ENCODE measurements at regions not wholly inside any gene's neighbourhood (a gene's known extent, or its start where the extent isn't known, plus 50 kb on each side); places are given as distances from the start of the nearest gene placed in this dataset.

DNA sequence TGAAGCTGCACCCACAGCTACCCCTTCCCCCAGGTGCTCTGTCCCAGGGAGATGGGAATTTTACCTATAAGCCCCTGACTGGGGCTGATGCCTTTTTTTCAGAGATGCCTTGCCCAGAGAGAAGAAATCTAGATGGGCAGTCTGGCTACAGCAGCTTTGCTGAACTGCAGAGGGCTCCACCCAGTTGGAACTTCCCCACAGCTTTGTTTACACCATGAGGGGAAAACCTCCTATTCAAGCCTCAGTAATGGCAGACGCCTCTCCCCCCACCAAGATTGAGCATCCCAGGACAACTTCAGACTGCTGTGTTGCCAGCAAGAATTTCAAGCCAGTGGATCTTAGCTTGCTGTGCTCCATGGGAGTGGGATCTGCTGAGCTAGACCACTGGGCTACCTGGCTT lies 122.6 kb upstream of the MOCS1 start:
- Histone ChIP-seq H3K27me3 (no peaks in the 10 kb centered on the region), H3K36me3 (no peaks in the 10 kb centered on the region), H3K4me1 (no peaks in the 10 kb centered on the region), H3K9me3 (no peaks in the 10 kb centered on the region), H3K27ac (no peak overlapping the region), H3K4me3 (no peak overlapping the region)
- intact Hi-C loops (cut with DNase I): no loop called here
- 83% methylated on average over 1 of the region's 1 CpG for WGBS (ENCODE audit: insufficient coverage, low coverage, low lambda C conversion rate, missing lambda C conversion rate)
- ATAC-seq: no peak
- TF ChIP-seq, protein P1, sequence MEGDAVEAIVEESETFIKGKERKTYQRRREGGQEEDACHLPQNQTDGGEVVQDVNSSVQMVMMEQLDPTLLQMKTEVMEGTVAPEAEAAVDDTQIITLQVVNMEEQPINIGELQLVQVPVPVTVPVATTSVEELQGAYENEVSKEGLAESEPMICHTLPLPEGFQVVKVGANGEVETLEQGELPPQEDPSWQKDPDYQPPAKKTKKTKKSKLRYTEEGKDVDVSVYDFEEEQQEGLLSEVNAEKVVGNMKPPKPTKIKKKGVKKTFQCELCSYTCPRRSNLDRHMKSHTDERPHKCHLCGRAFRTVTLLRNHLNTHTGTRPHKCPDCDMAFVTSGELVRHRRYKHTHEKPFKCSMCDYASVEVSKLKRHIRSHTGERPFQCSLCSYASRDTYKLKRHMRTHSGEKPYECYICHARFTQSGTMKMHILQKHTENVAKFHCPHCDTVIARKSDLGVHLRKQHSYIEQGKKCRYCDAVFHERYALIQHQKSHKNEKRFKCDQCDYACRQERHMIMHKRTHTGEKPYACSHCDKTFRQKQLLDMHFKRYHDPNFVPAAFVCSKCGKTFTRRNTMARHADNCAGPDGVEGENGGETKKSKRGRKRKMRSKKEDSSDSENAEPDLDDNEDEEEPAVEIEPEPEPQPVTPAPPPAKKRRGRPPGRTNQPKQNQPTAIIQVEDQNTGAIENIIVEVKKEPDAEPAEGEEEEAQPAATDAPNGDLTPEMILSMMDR (IDR thresholded peaks at IDR 0.05): no peak
- no peak for DNase-seq

DNA sequence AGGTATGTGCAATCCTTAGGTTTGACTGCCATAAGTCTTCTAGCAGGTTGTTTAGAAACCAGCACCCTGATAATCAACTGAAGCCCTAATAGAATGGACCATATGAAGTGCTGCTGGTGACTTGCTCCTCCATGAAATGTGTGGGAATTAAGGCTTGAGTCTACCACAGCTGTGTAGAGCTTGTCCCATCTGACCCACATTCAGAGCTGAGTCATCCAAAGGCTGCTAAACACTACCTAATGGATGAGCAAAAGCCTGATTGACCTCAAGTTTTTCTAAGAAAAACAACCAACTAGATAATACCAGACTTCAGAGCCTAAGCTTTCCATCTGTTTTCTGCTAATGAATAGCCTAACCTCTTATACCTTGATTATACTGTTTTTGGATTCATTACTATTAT lies 120.3 kb upstream of the MOCS1 start:
- no peaks in the 10 kb centered on the region for H3K4me1 ChIP-seq
- no peaks in the 10 kb centered on the region for H3K9me3 ChIP-seq
- no peaks in the 10 kb centered on the region for H3K27me3 ChIP-seq
- no peaks in the 10 kb centered on the region for H3K36me3 ChIP-seq
- H3K4me3 ChIP-seq: no peak overlapping the region
- DNase-seq (no peak), ATAC-seq (no peak)
- intact Hi-C loops (cut with DNase I): no loop called here
- TF ChIP-seq, protein P1 (IDR thresholded peaks at IDR 0.05): no peak
- no peak for TF ChIP-seq POLR2A (IDR thresholded peaks at IDR 0.05)
- no peak overlapping the region for H3K27ac ChIP-seq

GRCh38 chr6:40054186-40054585 lies 119.9 kb upstream of the MOCS1 start:
- Histone ChIP-seq H3K4me3 (no peak overlapping the region), H3K27me3 (no peaks in the 10 kb centered on the region), H3K27ac (no peak overlapping the region), H3K36me3 (no peaks in the 10 kb centered on the region), H3K9me3 (no peaks in the 10 kb centered on the region), H3K4me1 (no peaks in the 10 kb centered on the region)
- WGBS (ENCODE audit: insufficient coverage, low coverage, low lambda C conversion rate, missing lambda C conversion rate): 53% methylated on average over 2 of the region's 2 CpGs
- intact Hi-C loops (cut with DNase I): no loop called here
- TF ChIP-seq, protein P1 (IDR thresholded peaks at IDR 0.05): no peak
- TF ChIP-seq POLR2A (IDR thresholded peaks at IDR 0.05): no peak
- no peak for DNase-seq
- no peak for ATAC-seq

DNA sequence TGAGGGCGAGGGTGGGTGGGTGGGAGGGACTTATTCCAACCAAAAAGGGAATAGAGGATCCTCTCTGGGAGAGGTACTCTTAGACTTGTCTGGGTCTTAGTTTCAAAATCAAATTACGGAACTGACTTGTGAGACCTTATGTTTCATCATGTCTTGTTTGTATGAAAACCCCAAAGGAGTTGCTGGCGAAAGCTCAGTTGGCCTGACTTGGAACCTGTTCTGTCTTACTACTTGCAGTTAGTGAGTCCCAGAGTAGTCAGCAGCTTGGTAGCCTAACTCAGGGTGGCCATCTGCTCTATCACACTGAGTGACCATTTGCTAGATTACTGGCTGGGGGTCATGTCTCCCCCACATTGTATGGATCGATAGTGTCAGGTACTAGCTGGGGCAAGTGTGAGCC lies 114.9 kb upstream of the MOCS1 start:
- DNase-seq (no peak), ATAC-seq (no peak)
- no peak overlapping the region for H3K4me3 ChIP-seq
- 54% methylated on average over 4 of the region's 4 CpGs for WGBS (ENCODE audit: insufficient coverage, low coverage, low lambda C conversion rate, missing lambda C conversion rate)
- no peaks in the 10 kb centered on the region for H3K9me3 ChIP-seq
- H3K4me1 ChIP-seq: no peaks in the 10 kb centered on the region
- H3K36me3 ChIP-seq: no peaks in the 10 kb centered on the region
- H3K27me3 ChIP-seq: no peaks in the 10 kb centered on the region
- no peak overlapping the region for H3K27ac ChIP-seq
- intact Hi-C loops (cut with DNase I): no loop called here
- TF ChIP-seq, protein P1 (IDR thresholded peaks at IDR 0.05): no peak
- no peak for TF ChIP-seq POLR2A (IDR thresholded peaks at IDR 0.05)

GRCh38 chr6:40044196-40044595 lies 109.9 kb upstream of the MOCS1 start:
- 47% methylated on average over 1 of the region's 1 CpG for WGBS (ENCODE audit: insufficient coverage, low coverage, low lambda C conversion rate, missing lambda C conversion rate)
- no peaks in the 10 kb centered on the region for H3K36me3 ChIP-seq
- intact Hi-C loops (cut with DNase I): no loop called here
- H3K27ac ChIP-seq: no peak overlapping the region
- ATAC-seq (no peak), DNase-seq (no peak)
- no peaks in the 10 kb centered on the region for H3K27me3 ChIP-seq
- H3K9me3 ChIP-seq: no peaks in the 10 kb centered on the region
- TF ChIP-seq POLR2A (IDR thresholded peaks at IDR 0.05): no peak
- TF ChIP-seq, protein P1 (IDR thresholded peaks at IDR 0.05): no peak
- no peak overlapping the region for H3K4me3 ChIP-seq
- H3K4me1 ChIP-seq: no peaks in the 10 kb centered on the region

All from right lobe of liver (tissue), 6 donors.